ENCODE measurements at regions not wholly inside any gene's neighbourhood (a gene's known extent, or its start where the extent isn't known, plus 50 kb on each side); places are given as distances from the start of the nearest gene placed in this dataset.

- POLR2A ChIA-PET (ENCODE audit: unreplicated experiment), result no interaction called here
- no peak for DNase-seq
- CTCF ChIA-PET, result no interaction called here
- no peak overlapping the region for H3K4me3 ChIP-seq
- H3K4me2 ChIP-seq, result no peak overlapping the region
- no peaks in the 10 kb centered on the region for H3K36me3 ChIP-seq (ENCODE audit: low read depth)
- intact Hi-C loops (cut with micrococcal nuclease; ENCODE audit: unreplicated experiment), result no loop called here
- TF ChIP-seq CTCF (conservative IDR thresholded peaks at IDR 0.05), result no peak
- no peak for TF ChIP-seq EZH2 (IDR thresholded peaks at IDR 0.05; ENCODE audit: low read depth)
- H3K9me3 ChIP-seq (ENCODE audit: insufficient read depth, low read depth), result no peaks in the 10 kb centered on the region; the same call in 1 of the 2 replicates
- H3K27ac ChIP-seq, result no peak overlapping the region
- H3K4me1 ChIP-seq (replicated peaks; ENCODE audit: insufficient read depth), result peaks cover 14% of the 10 kb centered on the region
- no peaks in the 10 kb centered on the region for H4K20me1 ChIP-seq (ENCODE audit: insufficient read depth)
- no peaks in the 10 kb centered on the region for H3K9me2 ChIP-seq (ENCODE audit: insufficient read depth)
- H2AFZ ChIP-seq, result no peak overlapping the region
- no TSS peak for BruUV-seq (replicated peaks)
- peaks cover 8% of the 10 kb centered on the region; the same call in 1 of the 2 replicates for H3F3A ChIP-seq (ENCODE audit: insufficient read depth, low read depth)
- H3K27me3 ChIP-seq (ENCODE audit: insufficient read depth, low read depth), result no peaks in the 10 kb centered on the region
- no peaks in the 10 kb centered on the region for H3K79me2 ChIP-seq (ENCODE audit: low read depth)
Measured at GRCh38 chr11:70761908-70762337, 363.6 kb downstream of the CTTN start.

GRCh38 chr11:70762810-70763209 is 364.5 kb downstream of the CTTN start:
- intact Hi-C loops (cut with micrococcal nuclease; ENCODE audit: unreplicated experiment), result no loop called here
- H3K79me2 ChIP-seq (ENCODE audit: low read depth), result no peaks in the 10 kb centered on the region
- H3K4me3 ChIP-seq, result no peak overlapping the region
- peaks cover 14% of the 10 kb centered on the region for H3K4me1 ChIP-seq (replicated peaks; ENCODE audit: insufficient read depth)
- TF ChIP-seq CTCF (conservative IDR thresholded peaks at IDR 0.05), result no peak
- TF ChIP-seq EZH2 (IDR thresholded peaks at IDR 0.05; ENCODE audit: low read depth), result no peak
- no peaks in the 10 kb centered on the region for H3K9me2 ChIP-seq (ENCODE audit: insufficient read depth)
- peaks cover 8% of the 10 kb centered on the region; the same call in 1 of the 2 replicates for H3F3A ChIP-seq (ENCODE audit: insufficient read depth, low read depth)
- no peak for DNase-seq
- no peak overlapping the region for H2AFZ ChIP-seq
- no peaks in the 10 kb centered on the region; the same call in 1 of the 2 replicates for H3K9me3 ChIP-seq (ENCODE audit: insufficient read depth, low read depth)
- CTCF ChIA-PET, result interaction anchor here (0.6 kb wide), 1 partner anchor 550 kb away, joined by 5 read pairs; no protein-coding TSS in a partner anchor
- no peaks in the 10 kb centered on the region for H3K36me3 ChIP-seq (ENCODE audit: low read depth)
- H3K27me3 ChIP-seq (ENCODE audit: insufficient read depth, low read depth), result no peaks in the 10 kb centered on the region
- BruUV-seq (replicated peaks), result no TSS peak
- no peak overlapping the region for H3K27ac ChIP-seq
- no peaks in the 10 kb centered on the region for H4K20me1 ChIP-seq (ENCODE audit: insufficient read depth)
- H3K4me2 ChIP-seq, result no peak overlapping the region
- POLR2A ChIA-PET (ENCODE audit: unreplicated experiment), result no interaction called here

GRCh38 chr11:70763606-70764005 is 365.3 kb downstream of the CTTN start:
- H3K36me3 ChIP-seq (ENCODE audit: low read depth), result no peaks in the 10 kb centered on the region
- ChIA-PET CTCF (no interaction called here), POLR2A (ENCODE audit: unreplicated experiment) (no interaction called here)
- H2AFZ ChIP-seq, result no peak overlapping the region
- H3K27ac ChIP-seq, result no peak overlapping the region
- no TSS peak for BruUV-seq (replicated peaks)
- no peaks in the 10 kb centered on the region for H3K27me3 ChIP-seq (ENCODE audit: insufficient read depth, low read depth)
- no peaks in the 10 kb centered on the region for H4K20me1 ChIP-seq (ENCODE audit: insufficient read depth)
- peaks cover 8% of the 10 kb centered on the region; the same call in 1 of the 2 replicates for H3F3A ChIP-seq (ENCODE audit: insufficient read depth, low read depth)
- no peak for TF ChIP-seq EZH2 (IDR thresholded peaks at IDR 0.05; ENCODE audit: low read depth)
- TF ChIP-seq CTCF (conservative IDR thresholded peaks at IDR 0.05), result no peak
- no peak for DNase-seq
- no peaks in the 10 kb centered on the region for H3K9me2 ChIP-seq (ENCODE audit: insufficient read depth)
- intact Hi-C loops (cut with micrococcal nuclease; ENCODE audit: unreplicated experiment), result no loop called here
- no peak overlapping the region for H3K4me3 ChIP-seq
- H3K4me1 ChIP-seq (replicated peaks; ENCODE audit: insufficient read depth), result peaks cover 14% of the 10 kb centered on the region
- H3K9me3 ChIP-seq (ENCODE audit: insufficient read depth, low read depth), result no peaks in the 10 kb centered on the region; the same call in 1 of the 2 replicates
- H3K4me2 ChIP-seq, result no peak overlapping the region
- no peaks in the 10 kb centered on the region for H3K79me2 ChIP-seq (ENCODE audit: low read depth)
